HG03066 (cell line): ENCODE measurements at regions not wholly inside any gene's neighbourhood (a gene's known extent, or its start where the extent isn't known, plus 50 kb on each side); places are given as distances from the start of the nearest gene placed in this dataset.
"Not testable (repeated sequence)": the region's sequence is repeated elsewhere in the genome, so short reads cannot be mapped to it uniquely, and the experiment has no call there.

Experiments used
- ATAC-seq: cut with Tn5 transposase; IDR thresholded peaks from one replicate; pipeline ENCODE4 v1.9.1; 2021; ENCODE audit warnings: low read depth; ENCODE audit not compliant: unreplicated experiment

GRCh38 chr6:141464490-141464889, 668.2 kb upstream of the GJE1 start:
- ATAC-seq = peak; percentile 83

- peak; percentile 82 for ATAC-seq
These were observed 669.3 kb upstream of the GJE1 start for GRCh38 chr6:141463237-141463977.

GRCh38 chr6:141460743-141461484, 671.8 kb upstream of the GJE1 start:
- ATAC-seq = no peak

- not testable (repeated sequence) for ATAC-seq
These were observed 672.5 kb upstream of the GJE1 start for GRCh38 chr6:141460245-141460644.

- not testable (repeated sequence) for ATAC-seq
These were observed 674.7 kb upstream of the GJE1 start for GRCh38 chr6:141457984-141458383.

GRCh38 chr6:141452354-141452686, 680.4 kb upstream of the GJE1 start:
- ATAC-seq = no peak

GRCh38 chr6:141451511-141452353, 681.0 kb upstream of the GJE1 start:
- no peak for ATAC-seq

- ATAC-seq = no peak
These were observed 681.6 kb upstream of the GJE1 start for GRCh38 chr6:141451181-141451510.

GRCh38 chr6:141445928-141446628, 686.6 kb upstream of the GJE1 start:
- ATAC-seq = no peak

GRCh38 chr6:141443668-141444289, 688.9 kb upstream of the GJE1 start:
- no peak for ATAC-seq

GRCh38 chr6:141443032-141443431, 689.7 kb upstream of the GJE1 start:
- no peak for ATAC-seq

- ATAC-seq = no peak
These were observed 693.2 kb upstream of the GJE1 start for GRCh38 chr6:141439513-141439912.

- peak; percentile 61 for ATAC-seq
These were observed 695.0 kb upstream of the GJE1 start for GRCh38 chr6:141437685-141438084.

- ATAC-seq = no peak
These were observed 695.7 kb upstream of the GJE1 start for GRCh38 chr6:141437011-141437410.

- ATAC-seq = no peak
These were observed 706.2 kb upstream of the GJE1 start for GRCh38 chr6:141426400-141426980.

- ATAC-seq = no peak
These were observed 711.3 kb upstream of the GJE1 start for GRCh38 chr6:141421378-141421777.

- ATAC-seq = no peak
These were observed 714.6 kb upstream of the GJE1 start for GRCh38 chr6:141418076-141418475.

- no peak for ATAC-seq
These were observed 716.8 kb upstream of the GJE1 start for GRCh38 chr6:141415896-141416295.

GRCh38 chr6:141413196-141413595, 719.5 kb upstream of the GJE1 start:
- ATAC-seq = no peak

GRCh38 chr6:141406761-141407160, 726.0 kb upstream of the GJE1 start:
- ATAC-seq = no peak
